ENCODE measurements at regions not wholly inside any gene's neighbourhood (a gene's known extent, or its start where the extent isn't known, plus 50 kb on each side); places are given as distances from the start of the nearest gene placed in this dataset.

DNA sequence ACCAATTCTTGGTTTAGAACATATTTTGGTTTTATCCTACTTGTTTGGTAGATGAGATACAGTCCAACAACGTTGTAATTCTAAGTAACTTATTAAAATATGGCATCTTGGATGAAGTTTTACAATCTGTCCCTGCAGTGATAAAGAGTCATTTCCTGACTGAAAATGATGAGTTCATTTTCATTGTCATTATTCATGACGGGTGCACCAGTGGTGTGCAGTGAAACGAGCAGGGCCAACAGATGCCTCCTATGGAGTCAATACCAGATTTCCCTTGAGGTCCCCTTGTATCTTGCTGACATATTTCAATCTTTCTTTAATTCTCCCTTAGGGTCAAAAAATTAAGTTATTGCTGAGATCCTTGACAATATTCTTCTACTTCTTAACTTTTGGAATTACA, 438.5 kb downstream of the LRIG3 start:
- TF ChIP-seq, protein P1, sequence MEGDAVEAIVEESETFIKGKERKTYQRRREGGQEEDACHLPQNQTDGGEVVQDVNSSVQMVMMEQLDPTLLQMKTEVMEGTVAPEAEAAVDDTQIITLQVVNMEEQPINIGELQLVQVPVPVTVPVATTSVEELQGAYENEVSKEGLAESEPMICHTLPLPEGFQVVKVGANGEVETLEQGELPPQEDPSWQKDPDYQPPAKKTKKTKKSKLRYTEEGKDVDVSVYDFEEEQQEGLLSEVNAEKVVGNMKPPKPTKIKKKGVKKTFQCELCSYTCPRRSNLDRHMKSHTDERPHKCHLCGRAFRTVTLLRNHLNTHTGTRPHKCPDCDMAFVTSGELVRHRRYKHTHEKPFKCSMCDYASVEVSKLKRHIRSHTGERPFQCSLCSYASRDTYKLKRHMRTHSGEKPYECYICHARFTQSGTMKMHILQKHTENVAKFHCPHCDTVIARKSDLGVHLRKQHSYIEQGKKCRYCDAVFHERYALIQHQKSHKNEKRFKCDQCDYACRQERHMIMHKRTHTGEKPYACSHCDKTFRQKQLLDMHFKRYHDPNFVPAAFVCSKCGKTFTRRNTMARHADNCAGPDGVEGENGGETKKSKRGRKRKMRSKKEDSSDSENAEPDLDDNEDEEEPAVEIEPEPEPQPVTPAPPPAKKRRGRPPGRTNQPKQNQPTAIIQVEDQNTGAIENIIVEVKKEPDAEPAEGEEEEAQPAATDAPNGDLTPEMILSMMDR (IDR thresholded peaks at IDR 0.05; ENCODE audit: insufficient read depth, low read depth, low read length, missing control alignments) = no peak
- H3K4me3 ChIP-seq (ENCODE audit: low read depth, low read length) = no peak overlapping the region
- no peak for DNase-seq (ENCODE audit: low read depth)

DNA sequence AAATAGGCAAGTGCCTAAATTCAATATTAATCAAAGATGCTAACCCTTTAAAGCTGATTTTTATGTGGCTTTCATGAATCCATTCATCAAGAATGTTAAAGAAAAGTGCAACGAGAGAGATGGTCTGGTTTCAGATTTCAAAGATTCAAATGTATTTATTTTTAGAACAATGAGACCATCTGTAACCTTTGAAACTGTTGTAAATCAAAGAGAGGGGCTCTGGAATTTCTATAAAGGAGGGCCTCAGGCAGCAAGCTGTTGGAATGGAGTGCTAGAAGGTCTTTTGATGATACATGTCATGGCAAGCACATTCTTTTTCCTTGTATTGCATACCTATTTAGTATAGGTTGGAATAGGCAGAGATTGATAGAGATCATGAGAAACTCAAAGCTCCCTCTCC, 433.0 kb downstream of the LRIG3 start:
- H3K4me3 ChIP-seq (ENCODE audit: low read depth, low read length) = no peak overlapping the region
- no peak for DNase-seq (ENCODE audit: low read depth)
- TF ChIP-seq, protein P1 (IDR thresholded peaks at IDR 0.05; ENCODE audit: insufficient read depth, low read depth, low read length, missing control alignments) = no peak

DNA sequence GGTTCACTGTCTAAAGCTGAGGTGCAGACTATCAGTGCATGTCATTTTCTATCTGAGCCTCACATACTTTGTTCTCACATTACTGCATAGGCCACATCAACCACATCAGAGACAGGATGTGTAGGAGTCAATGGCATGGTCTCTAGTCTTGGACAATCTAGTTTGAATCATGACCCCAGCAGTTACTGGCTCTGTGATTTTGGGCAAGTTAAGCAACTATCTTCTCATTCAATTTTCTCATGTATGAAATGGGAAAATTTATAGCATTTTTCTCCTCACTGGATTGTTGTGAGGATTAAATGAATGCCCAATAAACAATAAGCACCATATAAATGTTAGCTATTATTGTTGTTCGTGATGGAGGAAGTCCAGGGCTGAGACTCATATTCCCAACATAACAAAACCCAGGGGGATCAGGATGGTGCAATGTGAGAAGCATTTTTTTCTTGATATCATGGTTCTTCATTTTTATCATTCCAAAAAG, 432.6 kb downstream of the LRIG3 start:
- H3K4me3 ChIP-seq (ENCODE audit: low read depth, low read length) = no peak overlapping the region
- peak; percentile 6 for DNase-seq (ENCODE audit: low read depth)
- TF ChIP-seq, protein P1 (IDR thresholded peaks at IDR 0.05; ENCODE audit: insufficient read depth, low read depth, low read length, missing control alignments) = no peak

DNA sequence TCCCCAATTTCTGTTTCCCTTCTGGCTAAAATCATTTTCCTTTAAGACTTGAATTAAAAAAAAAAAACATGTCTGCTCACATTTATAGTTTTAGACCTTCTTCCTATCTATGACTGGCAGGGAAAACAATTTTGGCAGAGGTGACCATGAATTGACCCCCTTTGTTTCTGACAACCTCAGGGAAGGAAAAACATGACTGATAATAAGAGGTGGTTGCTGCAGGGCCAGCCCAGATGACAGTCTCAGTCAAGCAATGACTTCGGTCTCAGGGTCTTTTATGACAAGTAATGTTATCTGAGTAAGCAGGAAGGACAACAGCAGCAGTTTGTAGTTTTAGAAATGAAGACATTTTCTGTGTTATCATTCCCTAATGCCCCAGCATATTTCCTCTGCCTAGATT, 430.9 kb downstream of the LRIG3 start:
- no peak for DNase-seq (ENCODE audit: low read depth)
- H3K4me3 ChIP-seq (ENCODE audit: low read depth, low read length) = no peak overlapping the region
- TF ChIP-seq, protein P1 (IDR thresholded peaks at IDR 0.05; ENCODE audit: insufficient read depth, low read depth, low read length, missing control alignments) = no peak

DNA sequence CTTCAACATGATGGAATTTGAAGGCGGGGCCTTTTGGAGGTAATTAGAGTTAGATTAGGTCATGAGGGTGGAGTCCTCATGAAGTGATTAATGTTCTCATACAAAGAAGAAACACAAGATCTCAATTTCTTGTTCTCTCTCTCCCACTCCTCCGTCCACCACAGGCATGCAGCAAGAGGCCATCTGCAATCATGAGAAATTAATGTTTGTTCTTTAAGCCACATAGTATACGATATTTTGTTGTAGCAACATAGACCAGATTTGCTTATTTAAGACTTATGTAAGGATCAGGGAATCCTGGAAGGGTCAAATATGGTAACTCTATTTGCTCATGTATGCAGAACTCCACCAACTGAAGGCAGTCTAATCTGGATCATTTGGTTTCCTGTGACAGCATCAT, 429.0 kb downstream of the LRIG3 start:
- DNase-seq (ENCODE audit: low read depth) = no peak
- TF ChIP-seq, protein P1 (IDR thresholded peaks at IDR 0.05; ENCODE audit: insufficient read depth, low read depth, low read length, missing control alignments) = no peak
- H3K4me3 ChIP-seq (ENCODE audit: low read depth, low read length) = no peak overlapping the region

DNA sequence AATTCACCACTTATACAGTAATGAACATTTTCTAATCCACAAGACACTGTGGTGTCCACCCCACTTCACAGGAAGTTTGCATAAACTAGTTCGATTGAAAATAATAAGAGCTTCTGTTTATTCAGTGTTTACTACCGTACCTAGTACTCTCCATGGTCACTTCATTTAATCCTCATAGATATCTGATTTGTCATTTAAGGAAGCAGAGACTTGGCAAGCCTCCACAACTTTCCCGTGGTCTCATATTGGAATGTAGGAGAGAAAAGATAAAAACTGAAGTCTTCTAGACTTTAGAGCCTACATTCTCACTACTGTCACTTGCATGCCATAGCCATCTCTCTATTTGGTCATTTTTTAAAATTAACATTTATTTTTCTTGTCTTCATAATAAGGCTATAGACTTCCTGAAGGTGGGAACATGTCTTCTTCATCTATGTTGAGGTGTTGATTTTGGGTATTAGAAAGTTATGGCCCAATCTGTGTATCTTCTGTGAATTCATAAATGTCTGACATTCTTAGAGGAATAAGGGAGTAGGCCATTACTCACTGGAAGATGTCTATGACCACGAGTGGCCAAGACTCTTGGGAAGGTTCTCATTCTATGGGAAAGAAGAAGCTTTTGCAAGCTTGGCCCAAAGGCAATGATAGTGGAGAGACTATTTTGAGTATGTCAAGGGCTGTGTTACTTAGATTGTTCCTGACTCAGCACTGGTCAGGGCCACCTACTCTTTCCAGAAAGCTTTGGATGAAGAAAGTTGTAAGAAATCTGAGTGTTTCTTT, 423.7 kb downstream of the LRIG3 start:
- DNase-seq (ENCODE audit: low read depth) = no peak
- TF ChIP-seq, protein P1 (IDR thresholded peaks at IDR 0.05; ENCODE audit: insufficient read depth, low read depth, low read length, missing control alignments) = no peak

DNA sequence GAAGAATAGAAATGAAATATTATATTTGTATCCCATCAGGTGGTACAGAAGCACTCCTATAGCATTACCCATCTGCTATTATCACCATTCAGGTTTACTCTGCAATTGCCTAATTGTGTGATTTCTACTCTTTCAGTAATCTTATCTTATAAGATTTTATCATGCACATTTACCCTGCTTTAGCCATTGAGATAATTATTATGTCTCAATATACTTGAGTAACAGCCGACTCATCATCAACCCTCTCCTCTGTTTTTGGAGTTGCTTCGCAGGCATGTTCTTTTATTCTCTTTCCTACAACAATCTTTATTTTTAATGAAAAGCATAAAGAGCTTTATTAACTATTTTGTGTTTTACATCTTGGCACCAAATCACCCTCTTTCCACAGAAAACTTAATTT, 419.9 kb downstream of the LRIG3 start:
- H3K4me3 ChIP-seq (ENCODE audit: low read depth, low read length) = no peak overlapping the region
- TF ChIP-seq, protein P1 (IDR thresholded peaks at IDR 0.05; ENCODE audit: insufficient read depth, low read depth, low read length, missing control alignments) = no peak
- DNase-seq (ENCODE audit: low read depth) = no peak

More for the DNA sequence above, 423.7 kb downstream of the LRIG3 start:
- H3K4me3 ChIP-seq (ENCODE audit: low read depth, low read length) = no peak overlapping the region

Measured in GM12865 (cell line).